ENCODE measurements at regions not wholly inside any gene's neighbourhood (a gene's known extent, or its start where the extent isn't known, plus 50 kb on each side); places are given as distances from the start of the nearest gene placed in this dataset.

- TF ChIP-seq, protein P1, sequence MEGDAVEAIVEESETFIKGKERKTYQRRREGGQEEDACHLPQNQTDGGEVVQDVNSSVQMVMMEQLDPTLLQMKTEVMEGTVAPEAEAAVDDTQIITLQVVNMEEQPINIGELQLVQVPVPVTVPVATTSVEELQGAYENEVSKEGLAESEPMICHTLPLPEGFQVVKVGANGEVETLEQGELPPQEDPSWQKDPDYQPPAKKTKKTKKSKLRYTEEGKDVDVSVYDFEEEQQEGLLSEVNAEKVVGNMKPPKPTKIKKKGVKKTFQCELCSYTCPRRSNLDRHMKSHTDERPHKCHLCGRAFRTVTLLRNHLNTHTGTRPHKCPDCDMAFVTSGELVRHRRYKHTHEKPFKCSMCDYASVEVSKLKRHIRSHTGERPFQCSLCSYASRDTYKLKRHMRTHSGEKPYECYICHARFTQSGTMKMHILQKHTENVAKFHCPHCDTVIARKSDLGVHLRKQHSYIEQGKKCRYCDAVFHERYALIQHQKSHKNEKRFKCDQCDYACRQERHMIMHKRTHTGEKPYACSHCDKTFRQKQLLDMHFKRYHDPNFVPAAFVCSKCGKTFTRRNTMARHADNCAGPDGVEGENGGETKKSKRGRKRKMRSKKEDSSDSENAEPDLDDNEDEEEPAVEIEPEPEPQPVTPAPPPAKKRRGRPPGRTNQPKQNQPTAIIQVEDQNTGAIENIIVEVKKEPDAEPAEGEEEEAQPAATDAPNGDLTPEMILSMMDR (IDR thresholded peaks at IDR 0.05; ENCODE audit: low read depth, low read length, poor library complexity, severe bottlenecking) = no peak
- TF ChIP-seq EZH2phosphoT487 (IDR thresholded peaks at IDR 0.05; ENCODE audit: borderline replicate concordance, low read length) = no peak
These were observed 66.9 kb downstream of the BAMBI start for GRCh38 chr10:28744069-28744768.

All from DOHH2 (cell line).